GM23338 (cell line): ENCODE measurements at regions not wholly inside any gene's neighbourhood (a gene's known extent, or its start where the extent isn't known, plus 50 kb on each side); places are given as distances from the start of the nearest gene placed in this dataset.

Experiments
- ATAC-seq: fragments of 200-7000 bp; cut with Tn5 transposase; 3 replicates; pipeline ENCODE4 v1.9.1; 2020
- DNase-seq: peaks from one replicate; pipeline ENCODE4 v3.0.0-alpha.2; 2015; ENCODE audit warnings: low spot score
- H2AFZ ChIP-seq: fragments of 200-600 bp; sonication (generic); 2 replicates; pipeline ENCODE4 v1.8.0; 2016; ENCODE audit warnings: antibody characterized with exemption, mild to moderate bottlenecking, moderate library complexity
- H3F3A ChIP-seq: fragments of 200-600 bp; sonication (generic); replicated peaks from 2 replicates; pipeline ENCODE4 v1.8.0; 2017; ENCODE audit warnings: antibody characterized with exemption, mixed run types, low read depth
- H3K27ac ChIP-seq: fragments of 200-600 bp; sonication (generic); 2 replicates; pipeline ENCODE4 v1.6.1; 2016; ENCODE audit warnings: low read depth
- H3K27me3 ChIP-seq: fragments of 200-600 bp; sonication (generic); 2 replicates; pipeline ENCODE4 v1.8.0; 2016; ENCODE audit warnings: mild to moderate bottlenecking, mixed run types, moderate library complexity; ENCODE audit not compliant: insufficient read depth
- H3K36me3 ChIP-seq: fragments of 200-600 bp; sonication (generic); 2 replicates; pipeline ENCODE4 v1.8.0; 2016; ENCODE audit warnings: mild to moderate bottlenecking; ENCODE audit not compliant: insufficient read depth
- H3K4me1 ChIP-seq: fragments of 200-600 bp; sonication (generic); 2 replicates; pipeline ENCODE4 v1.8.0; 2016; ENCODE audit warnings: mild to moderate bottlenecking, moderate library complexity; ENCODE audit not compliant: insufficient read depth
- H3K4me2 ChIP-seq: fragments of 200-600 bp; sonication (generic); 2 replicates; pipeline ENCODE4 v1.7.1; 2017; ENCODE audit warnings: mixed run types
- H3K4me3 ChIP-seq: fragments of 200-600 bp; sonication (generic); 2 replicates; pipeline ENCODE4 v1.6.1; 2016; ENCODE audit warnings: mixed run types
- H3K79me2 ChIP-seq: fragments of 200-600 bp; sonication (generic); replicated peaks from 2 replicates; pipeline ENCODE4 v1.8.0; 2017; ENCODE audit warnings: mild to moderate bottlenecking; ENCODE audit not compliant: insufficient read depth
- H3K9me2 ChIP-seq: fragments of 200-600 bp; sonication (generic); 2 replicates; pipeline ENCODE4 v1.8.0; 2017; ENCODE audit not compliant: insufficient read depth
- H4K20me1 ChIP-seq: fragments of 200-600 bp; sonication (generic); replicated peaks from 2 replicates; pipeline ENCODE4 v1.8.0; 2017; ENCODE audit warnings: mild to moderate bottlenecking; ENCODE audit not compliant: insufficient read depth
- H3K27ac Mint-ChIP-seq: 2 replicates; pipeline ENCODE4 v1.8.0; 2020; ENCODE audit warnings: inconsistent platforms, mild to moderate bottlenecking, moderate library complexity, mixed read lengths
- H3K27me3 Mint-ChIP-seq: 3 replicates; pipeline ENCODE4 v1.8.0; 2022; ENCODE audit warnings: low read depth, mild to moderate bottlenecking, moderate library complexity, mixed read lengths, inconsistent platforms; ENCODE audit not compliant: insufficient read depth, poor library complexity
- H3K36me3 Mint-ChIP-seq: 3 replicates; pipeline ENCODE4 v1.8.0; 2021; ENCODE audit warnings: low read depth, mild to moderate bottlenecking, inconsistent platforms, moderate library complexity, mixed read lengths
- H3K4me1 Mint-ChIP-seq: 3 replicates; pipeline ENCODE4 v1.8.0; 2020; ENCODE audit warnings: mild to moderate bottlenecking, inconsistent platforms, mixed read lengths
- H3K4me3 Mint-ChIP-seq: 3 replicates; pipeline ENCODE4 v1.8.0; 2021; ENCODE audit warnings: moderate library complexity, mild to moderate bottlenecking, inconsistent platforms, mixed read lengths
- H3K9me3 Mint-ChIP-seq: 3 replicates; pipeline ENCODE4 v1.8.0; 2020; ENCODE audit warnings: moderate library complexity, mild to moderate bottlenecking, inconsistent platforms, mixed read lengths
- EZH2 ChIP-seq: fragments of 200-600 bp; sonication (generic); IDR thresholded peaks from one replicate; pipeline ENCODE4 v1.8.0; 2017; ENCODE audit warnings: antibody characterized with exemption, mild to moderate bottlenecking, low read depth; ENCODE audit not compliant: unreplicated experiment
- EZH2phosphoT487 ChIP-seq: fragments of 200-600 bp; sonication (generic); IDR thresholded peaks from one replicate; pipeline ENCODE4 v1.8.1; 2018; ENCODE audit warnings: antibody characterized with exemption; ENCODE audit not compliant: unreplicated experiment
- JUNB ChIP-seq: IDR thresholded peaks from one replicate; pipeline ENCODE4 v1.6.1; 2016; ENCODE audit warnings: antibody characterized with exemption; ENCODE audit not compliant: unreplicated experiment
- NANOG ChIP-seq: IDR thresholded peaks from 2 replicates; pipeline ENCODE4 v1.6.1; 2016; ENCODE audit warnings: antibody characterized with exemption, borderline replicate concordance
- POLR2AphosphoS5 ChIP-seq: IDR thresholded peaks from 2 replicates; pipeline ENCODE4 v1.6.1; 2016; ENCODE audit warnings: antibody characterized with exemption, low read depth
- STAT1 ChIP-seq: IDR thresholded peaks from one replicate; pipeline ENCODE4 v1.6.1; 2016; ENCODE audit warnings: antibody characterized with exemption; ENCODE audit not compliant: unreplicated experiment
- ZNF114 ChIP-seq: fragments of 250-450 bp; sonication (Bioruptor Pico); IDR thresholded peaks from 2 replicates; pipeline ENCODE4 v1.5.0; 2020; ENCODE audit warnings: mild to moderate bottlenecking, moderate library complexity
- ZNF331 ChIP-seq: fragments of 250-450 bp; sonication (Bioruptor Pico); IDR thresholded peaks from 2 replicates; pipeline ENCODE4 v1.5.0; 2020; ENCODE audit warnings: low read depth, mild to moderate bottlenecking, moderate library complexity
- TF ChIP-seq, protein P1 (sequence below), 2 experiments: fragments of 200-600 bp in 1 of 2; sonication (generic) in 1 of 2; conservative IDR thresholded peaks; 2 replicates each; pipeline versions ENCODE4 v1.5.1 to v1.6.1; 2016 to 2017; ENCODE audit warnings: antibody characterized with exemption in 2 of 2, low read depth in 2 of 2, mild to moderate bottlenecking in 2 of 2, moderate library complexity in 1 of 2

DNA sequence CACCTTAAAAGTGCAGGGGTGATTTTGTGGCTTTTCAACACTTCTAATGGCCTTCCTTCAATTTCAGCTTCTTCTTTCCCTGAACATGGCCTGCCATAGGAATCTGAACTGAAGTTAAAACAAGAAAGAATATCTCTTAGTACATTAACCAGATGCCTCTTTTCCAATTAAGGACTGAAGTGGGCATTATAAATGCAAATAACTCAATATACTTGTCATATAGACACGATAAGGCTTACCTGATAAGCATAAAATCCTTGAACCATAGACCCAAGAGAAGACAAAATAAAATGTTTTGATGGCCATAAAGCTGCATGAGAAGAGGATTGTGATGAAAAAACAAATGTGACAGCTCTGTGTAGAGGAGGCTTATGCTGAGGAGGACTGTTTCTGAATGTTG lies 173.1 kb downstream of the MC4R start:
- peaks cover 4% of the 10 kb centered on the region for H3K27me3 Mint-ChIP-seq
- H3K4me1 Mint-ChIP-seq, result peaks cover 7% of the 10 kb centered on the region; the same call in 2 of the 3 replicates
- H3K79me2 ChIP-seq, result no peaks in the 10 kb centered on the region
- no peak overlapping the region for H3K27ac Mint-ChIP-seq
- no peak for TF ChIP-seq STAT1
- H3K4me2 ChIP-seq, result no peak overlapping the region
- H3K36me3 Mint-ChIP-seq, result no peaks in the 10 kb centered on the region
- no peak overlapping the region for H3K27ac ChIP-seq
- H3F3A ChIP-seq, result no peaks in the 10 kb centered on the region
- H3K36me3 ChIP-seq, result no peaks in the 10 kb centered on the region
- no peak overlapping the region for H2AFZ ChIP-seq
- no peaks in the 10 kb centered on the region; the same call in 1 of the 2 replicates for H3K9me2 ChIP-seq
- H3K4me1 ChIP-seq, result no peaks in the 10 kb centered on the region
- H3K4me3 Mint-ChIP-seq, result no peak overlapping the region
- no peaks in the 10 kb centered on the region for H4K20me1 ChIP-seq
- no peaks in the 10 kb centered on the region for H3K9me3 Mint-ChIP-seq
- H3K4me3 ChIP-seq, result no peak overlapping the region
- no peaks in the 10 kb centered on the region for H3K27me3 ChIP-seq
- no peak for ATAC-seq
- DNase-seq, result no peak

DNA sequence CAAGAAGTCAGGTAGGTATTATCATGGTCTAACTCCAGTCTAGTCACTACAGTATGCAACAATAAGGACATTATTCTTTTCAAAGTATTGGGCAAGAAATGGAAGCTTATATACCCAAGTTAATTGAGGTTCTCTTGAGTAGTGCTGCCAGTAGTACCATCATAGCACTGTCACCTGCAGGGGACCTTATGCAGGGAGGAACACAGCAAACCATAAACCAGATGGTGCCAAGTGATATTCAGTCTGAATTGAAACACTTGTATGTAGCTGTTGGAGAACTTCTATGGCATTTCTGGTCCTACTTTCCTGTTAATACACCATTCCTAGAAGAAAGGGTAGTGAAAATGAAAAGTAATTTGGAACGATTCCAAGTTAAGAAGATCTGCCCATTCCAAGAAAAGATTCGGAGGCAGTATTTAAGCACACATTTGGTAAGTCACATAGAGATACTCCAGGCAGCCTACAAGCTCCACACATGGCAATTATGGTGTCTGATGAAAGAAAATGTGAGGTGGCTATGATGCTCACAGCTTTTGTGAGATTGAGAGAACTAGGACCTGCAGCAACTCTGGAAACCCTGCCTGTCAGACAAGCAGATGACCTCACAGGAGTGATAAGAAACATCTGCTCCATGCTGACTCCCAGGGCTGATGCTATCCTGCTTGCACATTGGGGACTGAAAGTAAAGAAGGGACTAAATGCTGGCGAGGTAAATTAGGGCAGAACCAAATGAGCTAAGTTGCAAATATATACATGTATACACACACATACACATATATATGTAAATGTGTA lies 174.7 kb downstream of the MC4R start:
- Histone ChIP-seq H3K4me3 (no peak overlapping the region), H3K36me3 (no peaks in the 10 kb centered on the region), H3K79me2 (no peaks in the 10 kb centered on the region), H3K4me1 (peaks cover 4% of the 10 kb centered on the region), H3K9me2 (no peaks in the 10 kb centered on the region; the same call in 1 of the 2 replicates), H2AFZ (no peak overlapping the region), H3F3A (no peaks in the 10 kb centered on the region), H3K27ac (no peak overlapping the region), H3K27me3 (no peaks in the 10 kb centered on the region), H3K4me2 (no peak overlapping the region), H4K20me1 (no peaks in the 10 kb centered on the region)
- H3K4me3 Mint-ChIP-seq, result no peak overlapping the region
- no peak for ATAC-seq
- no peaks in the 10 kb centered on the region for H3K36me3 Mint-ChIP-seq
- peaks cover 4% of the 10 kb centered on the region for H3K27me3 Mint-ChIP-seq
- peaks cover 15% of the 10 kb centered on the region for H3K4me1 Mint-ChIP-seq
- H3K9me3 Mint-ChIP-seq, result 0 out of 3 replicates have a peak, but pooled peaks cover under 1% of the 10 kb centered on the region
- no peak for TF ChIP-seq STAT1
- no peak for DNase-seq
- no peak overlapping the region for H3K27ac Mint-ChIP-seq

DNA sequence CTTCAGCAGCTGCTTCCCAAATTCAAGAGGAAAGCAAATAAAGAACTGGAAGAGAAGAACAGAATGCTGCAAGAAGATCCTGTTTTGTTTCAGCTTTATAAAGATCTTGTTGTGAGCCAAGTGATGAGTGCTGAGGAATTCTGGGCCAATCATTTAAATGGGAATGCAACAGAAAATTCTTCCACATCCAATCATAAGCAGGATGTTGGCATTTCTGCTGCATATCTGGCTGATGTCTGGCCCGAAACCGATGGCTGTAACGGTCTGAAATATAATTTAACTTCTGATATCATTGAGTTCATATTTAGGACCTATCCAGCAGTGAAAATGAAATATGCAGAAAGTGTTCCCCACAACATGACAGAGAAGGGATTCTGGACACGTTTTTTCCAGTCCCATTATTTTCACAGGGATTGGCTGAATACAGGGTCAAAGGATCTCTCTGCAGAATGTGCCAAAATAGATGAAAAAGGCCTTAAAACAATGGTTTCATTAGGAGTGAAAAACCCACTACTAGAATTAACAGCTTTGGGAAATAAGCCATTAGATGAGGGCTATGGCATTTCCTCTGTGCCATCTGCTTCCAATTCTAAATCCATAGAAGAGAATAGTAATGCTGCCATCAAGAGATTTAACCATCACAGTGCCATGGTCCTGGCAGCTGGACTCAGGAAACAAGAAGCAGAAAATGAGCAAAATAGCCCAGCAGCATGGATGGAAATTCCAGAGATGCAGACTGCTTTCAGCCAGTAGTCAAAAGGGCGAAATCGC lies 175.6 kb downstream of the MC4R start:
- ATAC-seq, result no peak

More for the DNA sequence above, 175.6 kb downstream of the MC4R start:
- Mint-ChIP-seq H3K27me3 (peaks cover 1% of the 10 kb centered on the region), H3K27ac (no peak overlapping the region), H3K36me3 (no peaks in the 10 kb centered on the region), H3K9me3 (peaks cover 4% of the 10 kb centered on the region; the same call in 1 of the 3 replicates), H3K4me3 (no peak overlapping the region), H3K4me1 (peaks cover 20% of the 10 kb centered on the region)
- Histone ChIP-seq H3K4me2 (no peak overlapping the region), H3K79me2 (no peaks in the 10 kb centered on the region), H3F3A (no peaks in the 10 kb centered on the region), H3K4me1 (peaks cover 12% of the 10 kb centered on the region), H3K27me3 (no peaks in the 10 kb centered on the region), H3K9me2 (no peaks in the 10 kb centered on the region; the same call in 1 of the 2 replicates), H3K36me3 (no peaks in the 10 kb centered on the region), H3K27ac (no peak overlapping the region), H4K20me1 (no peaks in the 10 kb centered on the region), H3K4me3 (no peak overlapping the region), H2AFZ (peak overlapping the region; percentile 39)
- no peak for DNase-seq
- TF ChIP-seq EZH2phosphoT487 (no peak), NANOG (no peak), EZH2 (no peak), POLR2AphosphoS5 (no peak), ZNF331 (CRISPR knock-in tag) (no peak), ZNF114 (CRISPR knock-in tag) (no peak), JUNB (no peak)
- TF ChIP-seq, protein P1, sequence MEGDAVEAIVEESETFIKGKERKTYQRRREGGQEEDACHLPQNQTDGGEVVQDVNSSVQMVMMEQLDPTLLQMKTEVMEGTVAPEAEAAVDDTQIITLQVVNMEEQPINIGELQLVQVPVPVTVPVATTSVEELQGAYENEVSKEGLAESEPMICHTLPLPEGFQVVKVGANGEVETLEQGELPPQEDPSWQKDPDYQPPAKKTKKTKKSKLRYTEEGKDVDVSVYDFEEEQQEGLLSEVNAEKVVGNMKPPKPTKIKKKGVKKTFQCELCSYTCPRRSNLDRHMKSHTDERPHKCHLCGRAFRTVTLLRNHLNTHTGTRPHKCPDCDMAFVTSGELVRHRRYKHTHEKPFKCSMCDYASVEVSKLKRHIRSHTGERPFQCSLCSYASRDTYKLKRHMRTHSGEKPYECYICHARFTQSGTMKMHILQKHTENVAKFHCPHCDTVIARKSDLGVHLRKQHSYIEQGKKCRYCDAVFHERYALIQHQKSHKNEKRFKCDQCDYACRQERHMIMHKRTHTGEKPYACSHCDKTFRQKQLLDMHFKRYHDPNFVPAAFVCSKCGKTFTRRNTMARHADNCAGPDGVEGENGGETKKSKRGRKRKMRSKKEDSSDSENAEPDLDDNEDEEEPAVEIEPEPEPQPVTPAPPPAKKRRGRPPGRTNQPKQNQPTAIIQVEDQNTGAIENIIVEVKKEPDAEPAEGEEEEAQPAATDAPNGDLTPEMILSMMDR (conservative IDR thresholded peaks at IDR 0.05; ENCODE audit: low read depth in 2 of 2), result no peak
